Right lobe of liver (tissue), 4 donors: ENCODE measurements at regions not wholly inside any gene's neighbourhood (a gene's known extent, or its start where the extent isn't known, plus 50 kb on each side); places are given as distances from the start of the nearest gene placed in this dataset.

Source experiments
- POLR2A ChIP-seq: fragments of 450-650 bp; IDR thresholded peaks from one replicate; pipeline ENCODE4 v1.6.1; 2017; ENCODE audit warnings: antibody characterized with exemption, mild to moderate bottlenecking
- TF ChIP-seq, protein P1 (sequence below), 4 donors: fragments of 200-600 bp in 3 of 4; fragments of 450-650 bp in 1 of 4; IDR thresholded peaks; one replicate each; pipeline versions ENCODE4 v1.5.1 to v1.8.0; 2016 to 2022; ENCODE audit warnings: antibody characterized with exemption in 4 of 4, mild to moderate bottlenecking in 2 of 4
- donor health status: DM: no; HTN: no; CAD: no.
- donor health status: DM: no; HTN: no; CAD: no.
- donor health status: DM: no; HTN: yes; CAD: no.

DNA sequence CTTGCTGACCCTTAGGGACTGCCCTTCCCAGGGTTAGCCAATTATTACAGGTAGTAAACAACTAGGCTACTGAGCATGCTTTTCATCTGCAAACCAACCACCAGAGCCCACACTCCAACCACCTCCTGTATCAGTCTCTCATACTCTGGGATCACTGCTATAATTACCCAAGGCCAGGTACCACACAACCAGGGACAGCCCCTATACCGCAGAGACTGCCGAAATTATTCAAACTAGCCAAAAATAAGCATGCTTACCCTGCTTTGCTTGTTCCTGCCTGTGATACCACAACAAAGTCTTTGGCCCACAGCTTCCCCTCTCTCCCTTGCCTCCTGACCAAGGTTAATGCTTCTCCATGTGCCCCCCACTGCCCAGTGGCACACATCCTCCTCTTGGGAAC, 197.6 kb upstream of the SRRM4 start:
- TF ChIP-seq, protein P1, sequence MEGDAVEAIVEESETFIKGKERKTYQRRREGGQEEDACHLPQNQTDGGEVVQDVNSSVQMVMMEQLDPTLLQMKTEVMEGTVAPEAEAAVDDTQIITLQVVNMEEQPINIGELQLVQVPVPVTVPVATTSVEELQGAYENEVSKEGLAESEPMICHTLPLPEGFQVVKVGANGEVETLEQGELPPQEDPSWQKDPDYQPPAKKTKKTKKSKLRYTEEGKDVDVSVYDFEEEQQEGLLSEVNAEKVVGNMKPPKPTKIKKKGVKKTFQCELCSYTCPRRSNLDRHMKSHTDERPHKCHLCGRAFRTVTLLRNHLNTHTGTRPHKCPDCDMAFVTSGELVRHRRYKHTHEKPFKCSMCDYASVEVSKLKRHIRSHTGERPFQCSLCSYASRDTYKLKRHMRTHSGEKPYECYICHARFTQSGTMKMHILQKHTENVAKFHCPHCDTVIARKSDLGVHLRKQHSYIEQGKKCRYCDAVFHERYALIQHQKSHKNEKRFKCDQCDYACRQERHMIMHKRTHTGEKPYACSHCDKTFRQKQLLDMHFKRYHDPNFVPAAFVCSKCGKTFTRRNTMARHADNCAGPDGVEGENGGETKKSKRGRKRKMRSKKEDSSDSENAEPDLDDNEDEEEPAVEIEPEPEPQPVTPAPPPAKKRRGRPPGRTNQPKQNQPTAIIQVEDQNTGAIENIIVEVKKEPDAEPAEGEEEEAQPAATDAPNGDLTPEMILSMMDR (IDR thresholded peaks at IDR 0.05): no peak
- no peak for TF ChIP-seq POLR2A
